Urinary bladder (tissue), 3 donors: ENCODE measurements at regions not wholly inside any gene's neighbourhood (a gene's known extent, or its start where the extent isn't known, plus 50 kb on each side); places are given as distances from the start of the nearest gene placed in this dataset.

Experiments used
- DNase-seq: peaks from one replicate; pipeline ENCODE4 v3.0.0-alpha.2; 2015; ENCODE audit errors: extremely low spot score
- H3K27ac ChIP-seq: one replicate; pipeline ENCODE4 v1.5.1; 2013; ENCODE audit warnings: low read depth, mild to moderate bottlenecking, moderate library complexity
- H3K36me3 ChIP-seq: one replicate; pipeline ENCODE4 v1.6.1; 2013; ENCODE audit warnings: mild to moderate bottlenecking, moderate library complexity; ENCODE audit not compliant: insufficient read depth
- H3K4me1 ChIP-seq: one replicate; pipeline ENCODE4 v1.6.1; 2013; ENCODE audit warnings: mild to moderate bottlenecking, moderate library complexity; ENCODE audit not compliant: insufficient read depth
- H3K4me3 ChIP-seq: one replicate; pipeline ENCODE4 v1.5.1; 2013; ENCODE audit warnings: low read depth, low read length
- WGBS: extraction: QIAGEN DNeasy Blood & Tissue Kit; methylation state at CpG from one replicate; pipeline ENCODE4 v1.1.7; 2013; 5-methylcytosine and 5-hydroxymethylcytosine counted together
- donor health status: healthy with polysubstance abuse.
- donor health status: healthy.

- Histone ChIP-seq H3K36me3 (no peaks in the 10 kb centered on the region), H3K4me1 (no peaks in the 10 kb centered on the region), H3K27ac (no peak overlapping the region), H3K4me3 (no peak overlapping the region)
- 86% methylated on average over 2 of the region's 2 CpGs for WGBS
- DNase-seq: no peak
Measured at GRCh38 chr11:111168871-111169270, 76.7 kb upstream of the POU2AF2 start.

- Histone ChIP-seq H3K4me3 (no peak overlapping the region), H3K4me1 (no peaks in the 10 kb centered on the region), H3K36me3 (no peaks in the 10 kb centered on the region), H3K27ac (no peak overlapping the region)
- WGBS: 100% methylated on average over 2 of the region's 2 CpGs
- no peak for DNase-seq
Measured at GRCh38 chr11:111167666-111168065, 77.9 kb upstream of the POU2AF2 start.

GRCh38 chr11:111166598-111166997 lies 78.9 kb upstream of the POU2AF2 start:
- Histone ChIP-seq H3K4me3 (no peak overlapping the region), H3K27ac (no peak overlapping the region), H3K4me1 (no peaks in the 10 kb centered on the region), H3K36me3 (no peaks in the 10 kb centered on the region)
- WGBS: 80% methylated on average over 3 of the region's 3 CpGs
- DNase-seq: no peak

- WGBS: 75% methylated on average over 1 of the region's 1 CpG
- DNase-seq: no peak
- no peaks in the 10 kb centered on the region for H3K36me3 ChIP-seq
- H3K4me1 ChIP-seq: no peaks in the 10 kb centered on the region
- H3K27ac ChIP-seq: no peak overlapping the region
- no peak overlapping the region for H3K4me3 ChIP-seq
Measured at GRCh38 chr11:111162305-111162704, 83.2 kb upstream of the POU2AF2 start.

GRCh38 chr11:111157571-111157970 lies 88.0 kb upstream of the POU2AF2 start:
- Histone ChIP-seq H3K4me1 (no peaks in the 10 kb centered on the region), H3K4me3 (no peak overlapping the region)

GRCh38 chr11:111155021-111155420 lies 90.5 kb upstream of the POU2AF2 start:
- 69% methylated on average over 2 of the region's 2 CpGs for WGBS
- H3K4me1 ChIP-seq: no peaks in the 10 kb centered on the region
- H3K36me3 ChIP-seq: no peaks in the 10 kb centered on the region
- H3K27ac ChIP-seq: no peak overlapping the region
- no peak for DNase-seq
- H3K4me3 ChIP-seq: no peak overlapping the region

More at GRCh38 chr11:111157571-111157970, 88.0 kb upstream of the POU2AF2 start:
- Histone ChIP-seq H3K27ac (no peak overlapping the region), H3K36me3 (no peaks in the 10 kb centered on the region)
- 86% methylated on average over 11 of the region's 11 CpGs for WGBS
- DNase-seq: no peak

GRCh38 chr11:111153194-111153593 lies 92.3 kb upstream of the POU2AF2 start:
- no peak for DNase-seq
- no peak overlapping the region for H3K27ac ChIP-seq
- WGBS: 92% methylated on average over 2 of the region's 2 CpGs
- no peaks in the 10 kb centered on the region for H3K4me1 ChIP-seq
- H3K36me3 ChIP-seq: no peaks in the 10 kb centered on the region
- no peak overlapping the region for H3K4me3 ChIP-seq

- DNase-seq: no peak
- H3K4me1 ChIP-seq: no peaks in the 10 kb centered on the region
- no peak overlapping the region for H3K4me3 ChIP-seq
- H3K36me3 ChIP-seq: no peaks in the 10 kb centered on the region
- H3K27ac ChIP-seq: no peak overlapping the region
Measured at GRCh38 chr11:111148953-111149352, 96.6 kb upstream of the POU2AF2 start.

GRCh38 chr11:111148121-111148520 lies 97.4 kb upstream of the POU2AF2 start:
- DNase-seq: no peak
- WGBS: 66% methylated on average over 3 of the region's 3 CpGs
- no peak overlapping the region for H3K4me3 ChIP-seq
- no peaks in the 10 kb centered on the region for H3K4me1 ChIP-seq
- no peak overlapping the region for H3K27ac ChIP-seq
- H3K36me3 ChIP-seq: no peaks in the 10 kb centered on the region

GRCh38 chr11:111137846-111138245 lies 107.7 kb upstream of the POU2AF2 start:
- H3K4me1 ChIP-seq: no peaks in the 10 kb centered on the region
- WGBS: 54% methylated on average over 1 of the region's 1 CpG
- no peak overlapping the region for H3K4me3 ChIP-seq
- no peaks in the 10 kb centered on the region for H3K36me3 ChIP-seq
- DNase-seq: no peak
- no peak overlapping the region for H3K27ac ChIP-seq

GRCh38 chr11:111135778-111136570 lies 109.6 kb upstream of the POU2AF2 start:
- no peak for DNase-seq

GRCh38 chr11:111135101-111135500 lies 110.4 kb upstream of the POU2AF2 start:
- Histone ChIP-seq H3K4me3 (no peak overlapping the region), H3K4me1 (no peaks in the 10 kb centered on the region), H3K36me3 (no peaks in the 10 kb centered on the region), H3K27ac (no peak overlapping the region)
- WGBS: 95% methylated on average over 2 of the region's 2 CpGs
- no peak for DNase-seq

More at GRCh38 chr11:111135778-111136570, 109.6 kb upstream of the POU2AF2 start:
- Histone ChIP-seq H3K4me3 (no peak overlapping the region), H3K36me3 (no peaks in the 10 kb centered on the region), H3K27ac (no peak overlapping the region), H3K4me1 (no peaks in the 10 kb centered on the region)
- WGBS: 57% methylated on average over 11 of the region's 11 CpGs

- DNase-seq: no peak
- 82% methylated on average over 3 of the region's 3 CpGs for WGBS
- Histone ChIP-seq H3K27ac (no peak overlapping the region), H3K4me3 (no peak overlapping the region), H3K36me3 (no peaks in the 10 kb centered on the region), H3K4me1 (no peaks in the 10 kb centered on the region)
Measured at GRCh38 chr11:111128076-111128870, 117.3 kb upstream of the POU2AF2 start.

GRCh38 chr11:111124724-111125123 lies 120.8 kb upstream of the POU2AF2 start:
- Histone ChIP-seq H3K4me1 (no peaks in the 10 kb centered on the region), H3K4me3 (no peak overlapping the region), H3K27ac (no peak overlapping the region), H3K36me3 (no peaks in the 10 kb centered on the region)
- DNase-seq: no peak
- WGBS: 61% methylated on average over 1 of the region's 1 CpG
